ENCODE measurements at regions not wholly inside any gene's neighbourhood (a gene's known extent, or its start where the extent isn't known, plus 50 kb on each side); places are given as distances from the start of the nearest gene placed in this dataset.

DNA sequence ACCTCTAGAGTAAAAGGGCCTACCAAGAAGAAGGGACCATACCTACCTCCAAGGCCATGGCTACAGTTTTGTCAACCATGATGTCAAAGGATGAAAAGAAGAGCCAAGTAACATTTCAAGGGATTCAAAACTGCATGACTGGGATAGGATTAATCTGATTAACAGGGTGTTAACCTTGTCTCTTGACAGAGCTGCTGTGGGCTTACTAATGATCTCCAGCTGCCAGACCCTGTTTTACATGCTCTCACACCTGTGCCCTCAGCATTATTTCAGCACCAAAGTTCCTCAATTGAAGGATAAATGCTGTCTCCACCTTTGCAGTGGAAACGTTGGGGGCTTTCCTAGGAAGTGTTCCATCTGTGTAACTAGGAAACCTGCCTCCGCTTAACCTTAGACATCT, 78.3 kb downstream of the DMAC1 start:
- TF ChIP-seq GATA3 (IDR thresholded peaks at IDR 0.05; ENCODE audit: low read depth, low read length) (no peak), GATA2 (IDR thresholded peaks at IDR 0.05; ENCODE audit: low read depth, low read length) (no peak)

Measured in SH-SY5Y (cell line).